Activated naive CD4-positive, alpha-beta T cell treated with anti-CD3 and anti-CD28 coated beads, Interleukin-2, amount 50 U/mL, for 72 hours (primary cell): ENCODE measurements at regions not wholly inside any gene's neighbourhood (a gene's known extent, or its start where the extent isn't known, plus 50 kb on each side); places are given as distances from the start of the nearest gene placed in this dataset.
A peak's percentile ranks its signal among the peaks of the same experiment; 100 is the strongest.
"Not testable (repeated sequence)": the region's sequence is repeated elsewhere in the genome, so short reads cannot be mapped to it uniquely, and the experiment has no call there.

Experiments used
- ATAC-seq, 2 donors: fragments of 150-1000 bp; cut with Tn5 transposase; 2 replicates each; pipeline ENCODE4 v1.10.0; 2021; ENCODE audit warnings: mild to moderate bottlenecking in 2 of 2, moderate library complexity in 2 of 2
- DNase-seq, 2 donors: peaks; one replicate each; pipeline ENCODE4 v3.0.0; 2021 to 2022; ENCODE audit warnings: low spot score in 2 of 2
- H3K27ac Mint-ChIP-seq, 2 donors: one replicate each; pipeline ENCODE4 v1.8.0; 2022; ENCODE audit warnings: mild to moderate bottlenecking in 2 of 2, mixed read lengths in 2 of 2
- H3K36me3 Mint-ChIP-seq, 2 donors: one replicate each; pipeline ENCODE4 v1.8.0; 2022; ENCODE audit warnings: mixed read lengths in 2 of 2
- H3K9me3 Mint-ChIP-seq, 2 donors: one replicate each; pipeline ENCODE4 v1.8.0; 2022; ENCODE audit warnings: mixed read lengths in 2 of 2

DNA sequence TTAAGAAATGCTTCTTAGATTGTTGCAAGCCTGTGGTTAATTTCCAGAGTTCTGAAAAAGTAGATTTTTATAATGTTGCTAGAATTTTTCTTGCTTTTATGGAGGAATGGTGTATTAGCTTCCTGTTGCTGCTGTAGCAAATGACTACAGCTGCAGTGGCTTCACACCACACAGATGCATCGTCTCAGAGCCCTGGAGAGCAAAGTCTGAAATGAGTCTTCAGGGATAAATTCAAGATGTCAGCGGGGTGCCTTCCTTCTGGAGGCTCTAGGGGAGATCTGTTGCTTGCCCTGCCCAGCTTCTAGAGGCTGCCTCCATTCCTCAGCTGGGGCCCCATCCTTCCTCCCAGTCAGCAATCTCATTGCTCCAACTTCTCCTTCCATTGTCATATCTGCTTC is 187.8 kb downstream of the ZNF516 start:
- no peaks in the 10 kb centered on the region for H3K36me3 Mint-ChIP-seq
- no peaks in the 10 kb centered on the region for H3K9me3 Mint-ChIP-seq
- H3K27ac Mint-ChIP-seq = no peak overlapping the region
- ATAC-seq (no peak), DNase-seq (no peak)

DNA sequence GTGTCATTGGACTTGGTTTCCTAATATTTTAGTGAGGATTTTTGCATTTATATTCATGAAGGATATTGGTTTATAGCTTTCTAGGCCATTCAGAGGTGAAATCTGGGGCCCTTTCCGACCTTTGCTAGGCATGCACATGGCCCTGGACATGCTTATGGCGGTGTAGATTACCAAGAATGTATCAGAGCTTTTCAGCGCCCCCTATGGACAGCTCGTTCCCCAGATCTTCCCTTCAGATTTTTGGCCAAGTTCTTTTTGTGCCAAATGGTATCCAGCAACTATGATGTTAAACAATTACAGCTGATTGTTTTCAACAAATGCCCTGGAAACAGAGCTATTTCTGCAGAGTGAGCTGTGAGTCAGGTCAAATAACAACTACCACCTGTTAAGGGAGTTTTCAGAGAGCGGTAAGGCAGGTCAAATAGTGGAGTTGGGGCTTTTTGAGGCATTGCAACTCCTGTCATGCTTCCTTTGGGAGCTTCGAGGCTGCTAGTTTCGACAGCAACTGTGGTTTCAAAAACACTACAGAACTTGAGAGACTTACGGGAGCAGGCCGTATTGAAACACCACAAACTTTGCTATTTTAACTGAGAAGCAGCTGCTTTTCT is 188.3 kb downstream of the ZNF516 start:
- no peak for DNase-seq
- H3K36me3 Mint-ChIP-seq = no peaks in the 10 kb centered on the region
- no peak overlapping the region for H3K27ac Mint-ChIP-seq
- H3K9me3 Mint-ChIP-seq = no peaks in the 10 kb centered on the region
- no peak for ATAC-seq

DNA sequence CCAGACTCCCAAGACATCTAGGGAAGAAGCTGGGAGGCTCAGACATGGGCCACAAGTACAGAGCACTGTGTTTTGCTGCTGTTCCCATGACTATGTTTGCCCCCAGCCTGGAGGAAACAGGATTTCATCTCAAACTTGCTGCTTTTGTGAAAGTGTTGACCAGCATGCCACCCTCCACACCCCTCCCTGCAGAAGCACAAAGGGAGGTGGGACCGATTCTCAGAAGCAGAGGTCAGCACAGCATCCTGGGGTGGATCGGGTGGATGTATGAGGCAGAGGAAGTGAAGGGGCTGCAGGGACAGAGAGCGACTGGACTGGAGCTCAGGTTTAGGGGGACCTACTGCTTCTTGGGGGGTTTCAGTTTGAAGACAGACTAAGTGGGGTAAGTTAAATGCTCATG is 209.2 kb downstream of the ZNF516 start:
- DNase-seq (no peak), ATAC-seq (no peak)
- Mint-ChIP-seq H3K36me3 (peaks cover 0 to 17% of the 10 kb centered on the region in 2 donors), H3K9me3 (peaks cover 4% of the 10 kb centered on the region in 2 donors), H3K27ac (no peak overlapping the region)

DNA sequence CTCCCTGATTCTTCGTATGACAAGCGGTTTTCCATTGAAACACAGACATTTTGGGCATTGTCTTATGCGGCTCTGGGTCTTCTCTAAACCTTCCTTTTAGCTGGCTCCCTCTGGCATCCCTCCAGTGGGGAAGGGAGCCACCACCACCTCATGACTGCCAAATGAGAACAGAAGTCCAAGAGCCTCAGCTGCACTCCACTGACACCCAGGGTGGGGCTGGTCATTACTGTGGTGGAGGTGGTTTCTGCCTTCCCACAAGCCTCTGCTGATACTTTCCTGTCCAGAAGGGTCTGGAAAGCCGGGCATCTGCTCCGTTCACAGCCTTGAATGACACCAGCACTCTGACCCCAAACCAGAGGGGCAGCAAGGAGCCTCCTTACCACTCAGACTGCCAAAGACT is 213.5 kb downstream of the ZNF516 start:
- DNase-seq (no peak), ATAC-seq (no peak)
- H3K27ac Mint-ChIP-seq = no peak overlapping the region
- H3K36me3 Mint-ChIP-seq = peaks cover 0 to 17% of the 10 kb centered on the region in 2 donors
- no peaks in the 10 kb centered on the region for H3K9me3 Mint-ChIP-seq

DNA sequence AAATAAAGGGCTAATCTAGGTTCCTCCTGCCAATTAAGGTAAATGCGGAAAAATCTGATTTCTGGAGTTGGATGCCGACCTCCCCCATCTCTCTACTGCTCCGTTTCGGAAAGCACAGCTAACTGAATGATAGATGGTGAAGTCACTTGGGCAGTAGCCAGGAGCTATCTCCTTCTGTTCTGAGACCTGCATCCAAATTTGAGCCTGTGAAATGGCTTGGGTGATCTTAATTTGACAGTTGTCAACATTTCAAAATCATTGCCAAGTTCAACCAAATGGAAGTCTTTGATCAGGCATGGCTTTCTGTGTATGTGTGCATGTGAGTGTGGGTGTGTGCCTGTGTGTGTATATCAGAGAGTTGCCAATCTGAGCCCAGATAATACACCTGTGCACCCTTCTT is 217.2 kb downstream of the ZNF516 start:
- Mint-ChIP-seq H3K9me3 (no peaks in the 10 kb centered on the region), H3K27ac (no peak overlapping the region), H3K36me3 (no peaks in the 10 kb centered on the region)
- ATAC-seq (no peak), DNase-seq (no peak)

DNA sequence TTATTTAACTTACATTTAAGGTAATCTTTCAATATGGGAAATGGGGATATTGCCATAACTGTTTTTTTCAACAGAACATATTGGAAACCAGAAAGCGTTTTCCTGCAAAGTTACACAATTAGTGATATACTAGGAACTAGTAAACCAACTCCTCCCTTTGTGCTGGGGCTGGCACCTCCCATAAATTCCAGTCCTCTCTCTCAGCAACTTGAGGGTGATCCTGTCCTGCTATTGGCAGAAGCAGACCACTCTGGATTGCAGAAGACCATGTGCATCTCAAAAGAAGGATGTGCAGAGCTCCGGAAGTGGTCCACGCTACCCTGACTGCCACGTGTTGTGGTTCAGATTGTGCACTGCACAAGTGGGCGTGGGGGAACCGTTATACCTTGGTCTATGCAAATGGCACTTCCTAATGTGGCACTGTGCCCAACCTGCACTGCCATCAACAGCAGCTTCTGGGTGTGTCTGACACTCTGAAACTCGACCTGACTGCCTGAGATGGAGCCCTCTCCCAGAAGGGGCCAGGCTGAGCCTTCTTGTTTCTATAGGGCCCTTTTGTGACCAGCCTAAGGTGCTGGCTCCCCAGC is 219.2 kb downstream of the ZNF516 start:
- Mint-ChIP-seq H3K9me3 (no peaks in the 10 kb centered on the region), H3K36me3 (no peaks in the 10 kb centered on the region), H3K27ac (no peak overlapping the region)
- ATAC-seq (no peak), DNase-seq (no peak)

DNA sequence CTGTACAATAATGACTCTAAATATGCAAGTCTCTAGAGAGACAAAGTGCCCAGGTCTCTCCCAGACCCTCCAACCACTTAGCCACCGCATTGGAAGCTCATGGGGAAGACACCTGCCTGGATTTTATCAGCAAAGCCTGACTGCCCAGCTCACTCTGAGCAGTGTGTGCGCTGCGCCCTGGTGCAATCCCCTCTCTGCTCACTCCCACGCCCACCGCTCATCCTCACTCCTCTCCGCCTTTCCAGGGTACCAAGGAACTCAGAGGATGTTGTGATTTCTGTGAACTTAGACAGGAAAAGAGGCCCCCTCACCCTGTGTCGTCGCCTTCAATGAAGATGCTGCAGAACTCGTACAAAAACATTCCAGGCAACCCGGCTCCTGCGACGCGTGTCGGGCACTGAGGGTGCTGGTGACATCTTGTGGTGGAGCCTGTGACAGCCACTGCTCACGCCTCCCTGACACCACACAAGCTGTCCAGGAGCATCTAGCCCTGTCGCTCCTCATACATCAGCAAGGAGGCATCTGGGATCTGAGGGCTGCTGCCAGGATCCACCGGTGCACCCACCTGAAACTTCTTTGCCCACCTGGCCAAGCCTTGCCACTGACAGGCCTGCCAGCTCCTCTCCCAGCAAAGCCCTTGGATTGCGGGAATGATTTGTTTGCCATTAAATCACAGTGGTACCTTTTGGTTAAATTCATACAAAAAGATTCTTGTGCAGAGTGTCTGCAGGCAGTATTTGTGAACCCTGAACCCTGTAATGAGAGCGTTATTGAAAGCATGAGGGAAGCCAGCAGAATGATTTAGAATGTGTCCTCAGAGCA is 220.4 kb downstream of the ZNF516 start:
- ATAC-seq = peak in 1 of 2 donors; percentile 47
- Mint-ChIP-seq H3K27ac (no peak overlapping the region), H3K9me3 (no peaks in the 10 kb centered on the region), H3K36me3 (no peaks in the 10 kb centered on the region)
- DNase-seq = no peak

DNA sequence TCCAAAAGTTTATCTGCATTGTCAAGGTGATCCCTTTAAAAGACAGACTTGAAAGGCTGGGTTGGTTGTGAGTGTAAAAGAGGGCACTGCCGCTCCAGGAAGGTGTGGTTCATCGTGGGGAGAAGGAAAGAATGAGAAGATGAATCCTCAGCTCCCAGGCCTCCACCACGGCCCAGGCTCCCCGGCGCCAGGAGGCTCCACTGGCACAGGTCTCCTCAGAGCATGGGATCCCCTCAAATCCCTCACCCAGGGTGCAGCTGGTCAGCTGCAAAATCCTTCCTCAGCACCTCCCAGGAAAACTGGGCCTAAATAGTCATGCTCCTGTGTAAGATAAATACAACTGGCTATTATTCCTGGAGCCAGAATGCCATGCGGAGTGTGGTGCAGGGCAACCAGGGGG is 221.1 kb downstream of the ZNF516 start:
- DNase-seq (no peak), ATAC-seq (no peak)
- H3K27ac Mint-ChIP-seq = no peak overlapping the region
- H3K9me3 Mint-ChIP-seq = no peaks in the 10 kb centered on the region
- H3K36me3 Mint-ChIP-seq = no peaks in the 10 kb centered on the region

DNA sequence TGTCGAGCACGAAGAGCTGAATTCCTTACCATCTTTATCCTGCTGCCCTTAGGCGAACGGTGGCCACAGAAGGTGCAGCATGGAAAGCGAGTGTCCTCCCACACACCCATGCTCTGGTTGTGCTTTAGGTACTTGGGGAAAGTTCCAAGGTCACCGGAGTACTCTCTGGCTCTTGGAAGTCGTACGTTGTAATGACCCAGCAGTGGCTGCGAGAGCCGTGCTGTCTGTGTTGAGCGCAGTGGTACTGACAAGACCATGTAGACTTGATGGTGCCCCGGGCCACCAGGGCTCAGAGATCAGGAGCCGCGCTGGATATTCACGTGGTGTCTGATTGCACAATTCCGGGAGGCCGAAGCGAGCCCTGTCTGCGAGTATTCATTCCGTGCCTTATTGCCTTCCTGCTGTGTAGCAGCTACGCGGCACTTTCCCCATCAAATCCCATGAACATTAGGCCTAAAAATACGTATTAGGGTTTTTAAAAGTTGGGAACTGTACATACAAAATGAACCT is 222.0 kb downstream of the ZNF516 start:
- H3K9me3 Mint-ChIP-seq = no peaks in the 10 kb centered on the region
- H3K27ac Mint-ChIP-seq = no peak overlapping the region
- ATAC-seq = no peak

DNA sequence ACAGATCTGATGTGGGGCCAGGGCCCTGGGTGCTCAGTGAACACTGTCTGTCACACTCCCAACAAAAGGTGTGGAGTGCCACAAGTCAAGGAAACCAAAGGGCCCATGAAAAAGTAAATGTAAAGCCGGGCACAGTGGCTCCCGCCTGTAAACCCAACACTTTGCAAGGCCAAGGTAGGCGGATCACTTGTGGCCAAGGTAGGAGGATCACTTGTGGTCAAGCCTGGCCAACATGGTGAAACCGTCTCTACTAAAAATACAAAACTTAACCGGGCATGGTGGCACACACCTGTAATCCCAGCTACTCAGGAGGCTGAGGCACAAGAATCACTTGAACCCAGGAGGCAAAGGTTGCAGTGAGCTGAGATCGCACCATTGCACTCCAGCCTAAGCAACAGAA is 227.6 kb downstream of the ZNF516 start:
- not testable (repeated sequence) for H3K27ac Mint-ChIP-seq, H3K36me3 Mint-ChIP-seq, DNase-seq, ATAC-seq, H3K9me3 Mint-ChIP-seq

More for the DNA sequence above, 222.0 kb downstream of the ZNF516 start:
- no peaks in the 10 kb centered on the region for H3K36me3 Mint-ChIP-seq
- no peak for DNase-seq

DNA sequence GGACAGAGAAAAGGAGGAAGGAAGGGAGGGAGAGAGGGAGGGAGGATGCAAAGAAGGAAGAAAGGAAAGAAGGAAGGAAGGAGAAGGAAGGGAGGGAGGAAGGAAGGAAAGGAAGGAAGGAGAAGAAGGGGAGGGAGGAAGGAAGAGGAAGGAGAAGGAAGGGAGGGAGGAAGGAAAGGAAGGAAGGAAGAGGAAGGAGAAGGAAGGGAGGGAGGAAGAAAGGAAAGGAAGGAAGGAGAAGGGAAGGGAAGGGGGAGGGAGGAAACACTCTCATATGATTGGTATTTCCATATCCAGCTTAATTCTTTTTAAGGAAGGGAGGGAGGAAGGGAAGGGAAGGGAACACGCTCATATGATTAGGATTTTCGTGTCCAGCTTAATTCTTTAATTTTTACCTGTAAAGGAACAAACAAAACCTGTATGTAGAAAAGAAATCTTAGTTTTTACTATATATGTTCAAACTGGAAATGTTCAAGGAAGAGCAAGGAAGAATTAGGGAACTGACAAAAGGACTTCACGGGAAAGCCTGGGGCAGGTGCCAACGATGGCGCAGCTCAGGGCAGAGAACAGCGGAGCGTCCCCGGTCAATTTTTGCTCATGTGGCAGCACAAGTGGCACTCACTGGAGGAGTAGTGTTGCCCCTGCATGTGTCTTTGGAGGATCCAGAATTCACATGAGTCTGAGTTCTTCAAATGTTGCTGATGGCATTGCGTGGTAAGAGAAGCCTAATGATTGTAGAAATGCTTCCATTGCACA is 228.6 kb downstream of the ZNF516 start:
- no peak for DNase-seq
- no peak for ATAC-seq
- Mint-ChIP-seq H3K27ac (no peak overlapping the region), H3K9me3 (no peaks in the 10 kb centered on the region), H3K36me3 (no peaks in the 10 kb centered on the region)

DNA sequence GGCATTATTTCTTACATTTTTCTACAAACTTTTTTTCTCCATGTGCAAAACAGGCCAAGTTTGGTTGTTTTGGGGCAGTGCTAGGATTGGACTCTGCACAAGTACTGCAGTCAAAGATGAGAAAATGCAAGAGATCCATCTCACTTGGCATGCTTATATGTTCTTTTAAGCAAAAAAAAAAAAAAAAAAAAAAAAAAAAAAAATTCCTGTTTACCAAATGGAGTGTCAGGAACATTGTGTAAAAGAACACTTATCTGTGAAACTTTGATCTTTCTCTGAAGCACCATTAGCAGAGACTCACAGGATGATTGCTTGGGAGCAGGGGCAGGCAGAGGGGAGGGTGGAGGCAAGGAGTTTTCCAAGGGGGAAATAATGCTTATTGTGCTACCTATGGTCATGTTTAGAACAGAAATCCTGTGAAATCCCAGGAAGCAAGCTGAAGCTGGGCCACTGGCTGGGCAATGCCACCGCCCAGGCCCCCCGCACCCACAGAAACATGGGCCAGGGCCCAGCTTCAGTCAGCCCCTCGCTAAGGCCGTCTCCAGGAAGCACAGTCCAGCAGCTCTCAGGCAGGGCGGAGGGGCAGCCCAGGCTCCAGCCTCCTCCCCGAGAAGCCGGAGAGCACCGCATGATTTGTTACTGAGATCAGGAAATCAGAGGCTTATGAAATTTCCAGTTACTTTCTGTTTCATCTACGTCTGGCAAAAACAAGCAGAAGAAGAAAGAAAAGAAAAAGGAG is 229.4 kb downstream of the ZNF516 start:
- ATAC-seq (no peak), DNase-seq (no peak)
- Mint-ChIP-seq H3K36me3 (no peaks in the 10 kb centered on the region), H3K27ac (no peak overlapping the region), H3K9me3 (no peaks in the 10 kb centered on the region)

DNA sequence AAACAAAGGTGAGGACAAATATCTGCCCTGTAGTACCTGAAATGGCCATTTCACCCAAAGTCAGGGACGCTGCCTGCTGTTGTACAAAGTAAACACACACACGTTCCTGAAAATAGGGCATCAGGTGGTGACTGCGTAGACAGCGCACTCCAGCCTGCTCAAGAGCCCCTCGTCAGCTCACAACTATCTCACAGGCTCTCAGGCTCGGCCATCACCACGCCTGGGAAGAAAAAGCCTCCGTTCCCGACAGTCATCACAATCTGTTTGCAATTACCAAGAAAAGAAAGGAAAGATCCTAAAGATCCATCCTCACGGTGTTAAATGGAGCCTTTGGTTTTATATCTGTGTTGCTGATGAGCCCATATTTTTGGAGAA is 230.2 kb downstream of the ZNF516 start:
- H3K27ac Mint-ChIP-seq = no peak overlapping the region
- no peaks in the 10 kb centered on the region for H3K36me3 Mint-ChIP-seq
- H3K9me3 Mint-ChIP-seq = no peaks in the 10 kb centered on the region
- ATAC-seq = no peak
- no peak for DNase-seq

DNA sequence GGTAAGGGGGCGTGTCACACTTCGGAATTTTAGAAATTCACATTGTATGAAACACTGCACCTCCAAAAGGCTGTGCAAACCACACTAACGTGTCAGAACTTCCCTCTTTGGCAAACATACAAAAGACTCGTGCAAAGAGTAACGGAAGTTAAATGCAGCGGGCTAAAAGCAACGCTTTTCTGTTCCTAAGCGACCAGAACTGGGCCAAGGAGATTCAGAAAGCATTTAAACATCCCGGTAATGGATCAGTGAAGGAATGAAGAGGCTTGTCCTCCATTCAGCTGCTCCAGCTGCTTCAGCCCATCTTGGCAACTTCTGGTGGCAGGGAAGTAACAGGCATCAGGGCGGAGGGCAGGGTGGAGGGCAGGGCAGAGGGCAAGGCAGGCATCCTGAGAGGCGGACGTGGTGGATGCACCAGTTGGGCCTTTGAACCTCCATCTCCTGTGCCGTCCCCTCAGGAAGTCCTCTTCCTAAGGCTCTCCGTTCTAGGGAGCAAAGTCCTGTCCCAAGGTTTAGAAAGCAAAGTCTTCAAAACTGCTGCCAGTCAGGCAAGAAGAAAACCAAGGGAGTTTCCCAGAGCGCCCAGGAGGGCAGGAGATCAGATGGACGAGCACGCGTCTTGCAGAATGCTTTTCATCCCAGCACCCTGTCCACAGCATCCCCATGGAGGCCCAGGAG is 230.7 kb downstream of the ZNF516 start:
- ATAC-seq (no peak), DNase-seq (no peak)
- H3K9me3 Mint-ChIP-seq = no peaks in the 10 kb centered on the region
- no peak overlapping the region for H3K27ac Mint-ChIP-seq
- H3K36me3 Mint-ChIP-seq = no peaks in the 10 kb centered on the region

DNA sequence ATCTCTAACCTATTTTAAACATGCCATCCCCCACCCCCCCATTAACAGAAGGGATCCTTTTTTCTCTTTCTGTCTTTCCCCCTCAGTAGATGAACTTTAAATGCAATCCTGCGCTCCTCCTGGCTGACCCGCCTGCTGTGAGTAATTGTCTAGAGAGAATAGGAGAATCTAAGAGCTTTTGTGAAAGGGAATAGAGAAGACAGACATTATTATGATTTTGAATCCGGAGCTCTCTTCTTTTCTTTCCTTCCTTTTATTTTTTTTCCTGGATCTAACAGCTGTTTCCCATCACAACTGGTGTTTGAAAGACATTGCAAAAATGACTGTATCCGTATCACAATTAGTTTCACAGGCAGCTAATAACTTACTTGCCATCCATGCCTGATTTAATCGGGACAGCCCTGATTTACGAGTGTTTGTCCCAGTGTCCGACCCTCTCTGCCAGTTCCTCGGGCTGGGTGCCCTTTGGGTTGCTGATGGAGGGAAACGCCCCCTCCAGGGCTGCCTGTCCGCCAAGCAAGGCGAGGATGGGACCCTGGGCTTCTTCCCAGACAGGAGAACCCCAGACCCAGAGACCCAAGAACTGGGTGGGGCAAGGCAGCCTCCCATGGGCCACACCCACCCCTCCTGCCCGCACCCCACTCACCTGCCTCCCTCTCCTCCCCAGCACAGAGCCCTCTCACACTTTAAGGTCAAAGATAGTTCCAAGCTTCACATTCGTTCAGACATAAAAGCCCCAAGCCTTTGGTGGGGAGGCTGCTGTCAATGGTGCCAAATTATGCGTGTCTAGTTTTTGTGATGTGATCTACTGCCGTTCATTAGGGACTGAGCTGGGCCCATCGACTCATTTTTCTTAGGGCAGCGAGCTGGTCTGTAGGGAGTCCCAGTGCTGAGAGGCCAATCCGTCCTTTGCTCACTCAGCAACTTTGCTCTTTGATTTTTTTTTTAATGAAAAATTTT is 231.7 kb downstream of the ZNF516 start:
- no peaks in the 10 kb centered on the region for H3K9me3 Mint-ChIP-seq
- no peak overlapping the region for H3K27ac Mint-ChIP-seq
- H3K36me3 Mint-ChIP-seq = no peaks in the 10 kb centered on the region
- DNase-seq (no peak), ATAC-seq (no peak)
